Transverse colon (tissue), 4 donors: ENCODE measurements at regions not wholly inside any gene's neighbourhood (a gene's known extent, or its start where the extent isn't known, plus 50 kb on each side); places are given as distances from the start of the nearest gene placed in this dataset.

Experiments
- DNase-seq: peaks from one replicate; pipeline ENCODE4 v3.0.0-alpha.2; 2019
- H3K27ac ChIP-seq, 4 donors: fragments of 200-600 bp; sonication (generic); 2 replicates each; pipeline ENCODE4 v1.5.1; 2016 to 2018; ENCODE audit warnings: inconsistent platforms in 4 of 4
- H3K27me3 ChIP-seq: fragments of 200-600 bp; sonication (generic); 2 replicates; pipeline ENCODE4 v1.5.1; 2017; ENCODE audit warnings: inconsistent platforms
- H3K36me3 ChIP-seq, 4 donors: fragments of 200-600 bp; sonication (generic); 2 replicates each; pipeline ENCODE4 v1.5.1; 2017 to 2019; ENCODE audit warnings: inconsistent platforms in 4 of 4
- H3K4me1 ChIP-seq, 4 donors: fragments of 200-600 bp; sonication (generic); 2 replicates each; pipeline ENCODE4 v1.5.1; 2017 to 2020; ENCODE audit warnings: inconsistent platforms in 4 of 4
- H3K4me3 ChIP-seq, 4 donors: fragments of 200-600 bp; sonication (generic); 1 replicate in 1 of 4; 2 replicates in 3 of 4; pipeline versions ENCODE4 v1.5.1 to v1.6.1; 2017 to 2019; ENCODE audit warnings: inconsistent platforms in 4 of 4
- H3K9me3 ChIP-seq, 2 donors: fragments of 200-600 bp; sonication (generic); 2 replicates each; pipeline ENCODE4 v1.5.1; 2017 to 2019; ENCODE audit warnings: inconsistent platforms in 2 of 2
- EP300 ChIP-seq: sonication (generic); formaldehyde crosslinking; IDR thresholded peaks from one replicate; pipeline ENCODE4 v1.6.1; 2017; ENCODE audit warnings: antibody characterized with exemption, low read depth
- POLR2A ChIP-seq: fragments of 450-650 bp; IDR thresholded peaks from one replicate; pipeline ENCODE4 v1.6.1; 2016; ENCODE audit warnings: antibody characterized with exemption, mild to moderate bottlenecking, moderate library complexity
- POLR2AphosphoS5 ChIP-seq, 3 donors: sonication (generic); formaldehyde crosslinking; IDR thresholded peaks; one replicate each; pipeline ENCODE4 v1.6.1; 2016; ENCODE audit warnings: antibody characterized with exemption in 3 of 3
- WGBS, 2 donors: methylation state at CpG; one replicate each; pipeline ENCODE4 v1.1.5; 2018; ENCODE audit warnings: low coverage in 1 of 2; 5-methylcytosine and 5-hydroxymethylcytosine counted together
- in situ Hi-C, 4 donors: fragments of 200-750 bp; cut with MboI; loops; one replicate each; pipeline versions ENCODE4 v1.15.0 to v1.15.1; 2017; ENCODE audit warnings: low sequenced_read_pairs in 3 of 4, low pct_ligation_motif_present in 1 of 4, low pct_unique_long_range_greater_than_20kb in 1 of 4
- intact Hi-C: fragments of 100-400 bp; cut with DNase I; formaldehyde crosslinking; loops from one replicate; pipeline ENCODE4 v1.15.1; 2023; ENCODE audit warnings: low total_unique reads
- TF ChIP-seq, protein P1 (sequence below), 5 experiments: fragments of 200-600 bp in 3 of 5; fragments of 450-650 bp in 2 of 5; sonication (generic) in 3 of 5; IDR thresholded peaks; 1 replicate in 2 of 5; 2 replicates in 3 of 5; pipeline ENCODE4 v1.5.1; 2016 to 2017; ENCODE audit warnings: antibody characterized with exemption in 5 of 5, inconsistent platforms in 3 of 5, mild to moderate bottlenecking in 2 of 5, moderate library complexity in 1 of 5

DNA sequence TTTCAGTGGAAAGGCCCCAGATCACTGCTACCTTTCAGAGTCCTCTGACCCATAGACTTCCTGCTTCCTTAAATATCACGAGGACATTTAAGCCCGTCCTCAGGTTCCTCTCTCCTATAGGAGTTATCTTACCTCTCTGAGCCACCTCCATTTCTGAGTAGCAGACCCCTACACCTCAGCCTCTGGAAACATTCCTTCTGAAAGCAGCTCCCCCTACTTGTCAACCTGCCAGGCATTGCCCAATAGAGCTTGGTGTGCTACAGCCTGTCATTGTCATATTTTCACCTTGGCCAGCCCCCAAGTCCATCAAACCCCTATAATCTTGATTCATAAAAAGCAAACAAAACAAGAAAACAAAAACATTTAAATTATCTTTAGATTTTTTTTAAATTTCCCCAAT lies 717.9 kb upstream of the SLC8A1 start:
- WGBS, 2 donors, result 79% methylated on average over 2 of the region's 2 CpGs; no CpG with 5 or more reads in 1 of the 2 donors
- in situ Hi-C loops (no loop called here), intact Hi-C loops (no loop called here)
- Histone ChIP-seq H3K36me3 (no peaks in the 10 kb centered on the region), H3K27me3 (no peaks in the 10 kb centered on the region), H3K9me3 (no peaks in the 10 kb centered on the region), H3K27ac (no peak overlapping the region), H3K4me3 (no peak overlapping the region), H3K4me1 (no peaks in the 10 kb centered on the region)
- no peak for DNase-seq
- TF ChIP-seq POLR2AphosphoS5 (IDR thresholded peaks at IDR 0.05), result no peak
- no peak for TF ChIP-seq EP300
- TF ChIP-seq, protein P1, sequence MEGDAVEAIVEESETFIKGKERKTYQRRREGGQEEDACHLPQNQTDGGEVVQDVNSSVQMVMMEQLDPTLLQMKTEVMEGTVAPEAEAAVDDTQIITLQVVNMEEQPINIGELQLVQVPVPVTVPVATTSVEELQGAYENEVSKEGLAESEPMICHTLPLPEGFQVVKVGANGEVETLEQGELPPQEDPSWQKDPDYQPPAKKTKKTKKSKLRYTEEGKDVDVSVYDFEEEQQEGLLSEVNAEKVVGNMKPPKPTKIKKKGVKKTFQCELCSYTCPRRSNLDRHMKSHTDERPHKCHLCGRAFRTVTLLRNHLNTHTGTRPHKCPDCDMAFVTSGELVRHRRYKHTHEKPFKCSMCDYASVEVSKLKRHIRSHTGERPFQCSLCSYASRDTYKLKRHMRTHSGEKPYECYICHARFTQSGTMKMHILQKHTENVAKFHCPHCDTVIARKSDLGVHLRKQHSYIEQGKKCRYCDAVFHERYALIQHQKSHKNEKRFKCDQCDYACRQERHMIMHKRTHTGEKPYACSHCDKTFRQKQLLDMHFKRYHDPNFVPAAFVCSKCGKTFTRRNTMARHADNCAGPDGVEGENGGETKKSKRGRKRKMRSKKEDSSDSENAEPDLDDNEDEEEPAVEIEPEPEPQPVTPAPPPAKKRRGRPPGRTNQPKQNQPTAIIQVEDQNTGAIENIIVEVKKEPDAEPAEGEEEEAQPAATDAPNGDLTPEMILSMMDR (IDR thresholded peaks at IDR 0.05), result no peak
- no peak for TF ChIP-seq POLR2A

- intact Hi-C loops, result no loop called here
- no peaks in the 10 kb centered on the region for H3K4me1 ChIP-seq
- TF ChIP-seq POLR2AphosphoS5 (IDR thresholded peaks at IDR 0.05) (no peak), POLR2A (no peak)
- TF ChIP-seq, protein P1 (IDR thresholded peaks at IDR 0.05), result no peak
- WGBS, 2 donors, result 81 to 82% methylated on average over 1 of the region's 1 CpG
- no peaks in the 10 kb centered on the region for H3K9me3 ChIP-seq
- in situ Hi-C loops, result no loop called here
- no peak for DNase-seq
- no peak overlapping the region for H3K27ac ChIP-seq
- H3K4me3 ChIP-seq, result no peak overlapping the region
- no peaks in the 10 kb centered on the region for H3K36me3 ChIP-seq
- H3K27me3 ChIP-seq, result no peaks in the 10 kb centered on the region
These were observed 718.7 kb upstream of the SLC8A1 start for GRCh38 chr2:41170589-41170988.

- TF ChIP-seq EP300, result no peak
- no peak for TF ChIP-seq POLR2AphosphoS5 (IDR thresholded peaks at IDR 0.05)
- TF ChIP-seq, protein P1 (IDR thresholded peaks at IDR 0.05), result no peak
- TF ChIP-seq POLR2A, result no peak
- WGBS, 2 donors, result 51 to 76% methylated on average over 2 of the region's 2 CpGs
- Histone ChIP-seq H3K27me3 (no peaks in the 10 kb centered on the region), H3K27ac (no peak overlapping the region), H3K36me3 (no peaks in the 10 kb centered on the region), H3K9me3 (no peaks in the 10 kb centered on the region), H3K4me1 (no peaks in the 10 kb centered on the region), H3K4me3 (no peak overlapping the region)
- in situ Hi-C loops (no loop called here), intact Hi-C loops (no loop called here)
- DNase-seq, result no peak
These were observed 728.5 kb upstream of the SLC8A1 start for GRCh38 chr2:41180387-41180786.

DNA sequence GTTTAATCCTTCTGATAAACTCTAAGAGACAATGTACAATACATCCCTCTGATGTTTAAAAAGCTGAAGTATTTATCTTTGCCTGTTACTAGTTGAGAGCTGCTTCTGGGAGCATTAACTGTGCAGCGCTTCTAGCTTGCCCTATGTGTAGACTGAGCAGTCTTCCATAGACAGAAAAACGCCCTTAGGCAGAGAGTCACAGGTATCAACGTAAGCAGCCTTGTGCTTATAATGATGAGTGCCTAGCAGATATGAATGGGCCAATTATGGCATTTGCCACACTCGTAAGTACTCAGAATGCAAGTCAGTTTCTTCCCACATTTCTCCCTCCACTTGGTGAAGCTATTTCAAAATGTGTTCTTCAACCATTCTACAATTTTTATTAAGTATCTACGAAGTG lies 731.1 kb upstream of the SLC8A1 start:
- intact Hi-C loops (no loop called here), in situ Hi-C loops (no loop called here)
- no peaks in the 10 kb centered on the region for H3K27me3 ChIP-seq
- TF ChIP-seq, protein P1 (IDR thresholded peaks at IDR 0.05), result no peak
- no peak for TF ChIP-seq POLR2AphosphoS5 (IDR thresholded peaks at IDR 0.05)
- TF ChIP-seq POLR2A, result no peak
- no peak for TF ChIP-seq EP300
- 69 to 74% methylated on average over 4 to 5 of the region's 5 CpGs for WGBS, 2 donors
- no peak overlapping the region for H3K27ac ChIP-seq
- H3K36me3 ChIP-seq, result no peaks in the 10 kb centered on the region
- no peaks in the 10 kb centered on the region for H3K4me1 ChIP-seq
- DNase-seq, result no peak
- H3K9me3 ChIP-seq, result no peaks in the 10 kb centered on the region
- H3K4me3 ChIP-seq, result no peak overlapping the region
